Activated CD8-positive, alpha-beta memory T cell treated with anti-CD3 and anti-CD28 coated beads, Interleukin-2, amount 50 U/mL, for 1 hour (primary cell): ENCODE measurements at regions not wholly inside any gene's neighbourhood (a gene's known extent, or its start where the extent isn't known, plus 50 kb on each side); places are given as distances from the start of the nearest gene placed in this dataset.

Experiments
- DNase-seq: peaks from one replicate; pipeline ENCODE4 v3.0.0-alpha.2; 2020; ENCODE audit errors: extremely low read depth

- no peak for DNase-seq
Measured at GRCh38 chr18:40380686-40381439, 1574.2 kb upstream of the PIK3C3 start.

GRCh38 chr18:40375837-40376236, 1579.2 kb upstream of the PIK3C3 start:
- no peak for DNase-seq

GRCh38 chr18:40371673-40372072, 1583.4 kb upstream of the PIK3C3 start:
- DNase-seq: no peak

- DNase-seq: no peak
Measured at GRCh38 chr18:40367576-40367975, 1587.5 kb upstream of the PIK3C3 start.

- DNase-seq: no peak
Measured at GRCh38 chr18:40366521-40366920, 1588.5 kb upstream of the PIK3C3 start.

- no peak for DNase-seq
Measured at GRCh38 chr18:40365526-40365925, 1589.5 kb upstream of the PIK3C3 start.

GRCh38 chr18:40360558-40360957, 1594.5 kb upstream of the PIK3C3 start:
- DNase-seq: no peak

GRCh38 chr18:40357536-40357935, 1597.5 kb upstream of the PIK3C3 start:
- DNase-seq: no peak

GRCh38 chr18:40356168-40356567, 1598.9 kb upstream of the PIK3C3 start:
- DNase-seq: no peak

- no peak for DNase-seq
Measured at GRCh38 chr18:40355726-40356125, 1599.3 kb upstream of the PIK3C3 start.

- no peak for DNase-seq
Measured at GRCh38 chr18:40348196-40348595, 1606.8 kb upstream of the PIK3C3 start.

- no peak for DNase-seq
Measured at GRCh38 chr18:40347261-40347660, 1607.8 kb upstream of the PIK3C3 start.

GRCh38 chr18:40346146-40346545, 1608.9 kb upstream of the PIK3C3 start:
- DNase-seq: no peak

GRCh38 chr18:40341701-40342100, 1613.3 kb upstream of the PIK3C3 start:
- no peak for DNase-seq

GRCh38 chr18:40338284-40338683, 1616.8 kb upstream of the PIK3C3 start:
- DNase-seq: no peak

GRCh38 chr18:40326985-40327384, 1628.0 kb upstream of the PIK3C3 start:
- DNase-seq: no peak

- no peak for DNase-seq
Measured at GRCh38 chr18:40325988-40326387, 1629.0 kb upstream of the PIK3C3 start.

- DNase-seq: no peak
Measured at GRCh38 chr18:40314199-40314598, 1640.8 kb upstream of the PIK3C3 start.

- no peak for DNase-seq
Measured at GRCh38 chr18:40313030-40313642, 1641.9 kb upstream of the PIK3C3 start.

GRCh38 chr18:40307627-40308026, 1647.4 kb upstream of the PIK3C3 start:
- no peak for DNase-seq

GRCh38 chr18:40296717-40297413, 1658.2 kb upstream of the PIK3C3 start:
- no peak for DNase-seq

- no peak for DNase-seq
Measured at GRCh38 chr18:40292985-40293710, 1661.9 kb upstream of the PIK3C3 start.
